ENCODE measurements at regions not wholly inside any gene's neighbourhood (a gene's known extent, or its start where the extent isn't known, plus 50 kb on each side); places are given as distances from the start of the nearest gene placed in this dataset.
A peak's percentile ranks its signal among the peaks of the same experiment; 100 is the strongest.

DNA sequence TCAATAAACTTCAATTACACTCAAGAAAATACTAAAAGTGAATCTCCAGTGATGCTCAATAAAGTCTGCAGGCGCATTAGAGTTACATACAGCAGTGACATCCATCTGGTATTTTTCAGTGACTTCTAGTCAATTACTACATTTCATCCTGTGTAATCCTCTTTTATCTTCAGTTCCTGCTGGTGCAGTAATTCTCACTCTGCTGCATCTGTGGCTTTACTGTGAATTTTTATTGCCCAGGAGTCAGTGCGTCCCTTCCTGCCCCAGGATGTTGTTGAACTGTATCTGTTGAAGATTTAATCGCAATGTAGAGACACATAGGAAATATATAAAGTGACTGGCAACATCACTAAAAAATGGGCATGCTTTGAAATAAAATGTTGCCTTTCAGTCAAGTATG is 196.3 kb upstream of the TMTC4 start:
- DNase-seq = no peak

- DNase-seq = no peak
Measured at GRCh38 chr13:100860866-100861265, 186.3 kb upstream of the TMTC4 start.

DNA sequence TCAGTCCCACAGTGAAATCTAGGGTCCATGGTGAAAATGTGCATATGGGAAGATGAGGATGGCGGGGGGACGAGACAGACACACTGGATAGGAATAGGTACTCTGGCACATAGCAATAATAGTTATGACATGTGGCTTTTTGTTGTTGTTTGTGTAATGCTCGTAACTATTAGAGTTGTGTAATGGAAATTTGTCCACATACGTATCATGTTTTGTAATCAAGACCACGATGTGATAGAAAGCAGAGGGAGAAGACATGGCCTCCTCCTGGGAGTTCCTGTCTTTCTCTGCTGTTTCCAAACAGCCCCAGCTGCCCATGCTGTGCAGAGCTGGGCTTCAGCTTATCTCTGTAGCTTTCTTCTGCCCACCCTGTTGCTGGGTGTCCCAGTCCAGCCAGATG is 185.3 kb upstream of the TMTC4 start:
- DNase-seq = no peak

DNA sequence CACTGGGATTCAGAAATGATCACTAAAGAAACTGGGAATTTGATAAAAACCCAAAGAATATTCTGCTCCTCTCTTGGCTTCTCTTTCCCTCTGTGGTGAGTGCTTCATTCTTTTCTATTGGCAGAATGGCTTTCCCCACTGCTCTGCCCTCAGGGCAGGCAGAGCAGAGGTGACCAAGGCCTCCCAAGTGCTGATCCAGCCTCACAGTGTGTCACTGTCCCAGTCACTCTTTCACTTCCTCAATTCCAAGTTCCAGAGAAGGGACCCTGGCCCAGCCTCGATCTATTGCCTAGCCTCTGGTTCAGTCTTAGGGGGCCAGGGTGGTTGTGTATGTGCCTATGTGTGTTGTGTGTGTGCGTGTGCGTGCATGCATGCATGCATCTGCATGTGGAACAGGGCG is 180.6 kb upstream of the TMTC4 start:
- no peak for DNase-seq

DNA sequence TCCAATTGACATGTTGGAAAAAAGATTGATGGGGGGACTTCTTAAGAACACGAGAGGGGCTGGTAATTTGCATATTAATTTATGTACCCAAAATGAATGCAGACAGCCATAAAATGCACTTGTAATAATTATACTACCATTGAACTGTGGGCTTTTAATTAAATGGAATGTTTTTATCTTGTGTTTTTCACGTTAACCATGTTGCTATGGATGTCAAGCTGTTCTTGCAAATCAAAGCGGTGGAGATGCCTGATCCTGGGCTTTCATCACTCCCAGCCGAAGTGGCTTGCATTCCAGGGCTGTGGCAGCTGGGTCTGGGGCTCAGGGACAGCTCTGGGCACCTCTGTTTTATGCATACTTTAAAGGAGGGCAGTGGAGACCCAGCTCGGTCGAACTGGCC is 179.4 kb upstream of the TMTC4 start:
- DNase-seq = peak in 1 of 56 donors; percentile 3

DNA sequence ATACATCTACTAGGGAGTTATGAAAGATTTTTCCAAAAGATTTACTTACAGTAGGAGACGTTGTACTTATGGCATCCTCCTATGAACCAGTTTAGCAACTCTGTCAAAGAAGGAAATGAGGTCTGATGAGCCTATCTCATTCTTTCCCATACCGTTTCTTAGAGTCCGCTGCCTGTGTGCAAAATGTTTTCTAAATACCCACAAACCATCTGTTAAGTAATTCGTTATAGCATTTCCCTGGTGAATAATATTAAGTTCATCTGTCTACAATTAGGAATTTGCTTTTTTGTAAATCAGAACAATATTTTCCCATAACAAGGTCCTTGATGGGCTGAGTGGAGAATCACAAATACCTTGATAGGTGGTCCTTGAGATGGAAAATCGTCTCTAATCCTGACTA is 178.8 kb upstream of the TMTC4 start:
- no peak for DNase-seq

GRCh38 chr13:100852146-100852545 is 177.6 kb upstream of the TMTC4 start:
- no peak for DNase-seq

- DNase-seq = no peak
Measured at GRCh38 chr13:100848304-100848703, 173.7 kb upstream of the TMTC4 start.

- DNase-seq = no peak
Measured at GRCh38 chr13:100845128-100845757, 170.6 kb upstream of the TMTC4 start.

DNA sequence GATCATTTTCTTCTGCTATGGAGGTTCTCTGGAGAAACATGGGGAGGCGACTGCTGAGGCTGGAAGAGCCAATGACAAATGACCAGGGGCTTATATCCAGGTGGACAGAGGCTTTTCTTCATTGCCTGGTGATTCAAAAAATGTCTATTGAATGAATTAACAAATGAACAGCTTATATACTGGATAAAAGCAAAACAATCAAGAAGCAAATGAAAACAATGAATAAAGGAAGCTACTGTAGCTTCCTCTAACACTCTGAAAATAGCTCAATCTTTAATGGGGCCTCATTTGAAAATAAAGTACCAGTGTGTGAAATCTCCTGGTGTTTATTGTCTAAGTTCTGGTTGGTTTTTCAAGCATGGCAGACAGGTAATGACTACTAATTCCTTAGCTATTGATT is 167.5 kb upstream of the TMTC4 start:
- no peak for DNase-seq

DNA sequence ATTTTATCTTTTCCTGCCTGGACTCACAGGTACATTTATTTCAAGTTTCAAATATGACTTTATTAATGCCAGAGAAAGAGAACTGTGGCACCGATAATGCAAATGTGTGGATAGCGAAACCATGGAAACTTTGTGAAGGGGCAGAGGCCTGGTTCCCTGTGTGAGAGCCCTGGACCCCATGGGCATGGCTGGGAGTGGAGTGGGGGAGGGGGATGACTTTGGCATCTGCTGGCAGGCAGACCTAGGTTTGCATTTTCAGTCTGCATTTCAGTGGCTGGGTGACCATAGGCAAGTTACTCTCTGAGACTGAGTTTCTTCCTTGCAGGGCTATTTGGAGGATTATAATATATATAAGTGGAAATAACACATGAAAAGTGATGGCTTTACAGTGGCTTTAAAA is 163.8 kb upstream of the TMTC4 start:
- DNase-seq = no peak

- no peak for DNase-seq
Measured at GRCh38 chr13:100837631-100838030, 163.0 kb upstream of the TMTC4 start.

DNA sequence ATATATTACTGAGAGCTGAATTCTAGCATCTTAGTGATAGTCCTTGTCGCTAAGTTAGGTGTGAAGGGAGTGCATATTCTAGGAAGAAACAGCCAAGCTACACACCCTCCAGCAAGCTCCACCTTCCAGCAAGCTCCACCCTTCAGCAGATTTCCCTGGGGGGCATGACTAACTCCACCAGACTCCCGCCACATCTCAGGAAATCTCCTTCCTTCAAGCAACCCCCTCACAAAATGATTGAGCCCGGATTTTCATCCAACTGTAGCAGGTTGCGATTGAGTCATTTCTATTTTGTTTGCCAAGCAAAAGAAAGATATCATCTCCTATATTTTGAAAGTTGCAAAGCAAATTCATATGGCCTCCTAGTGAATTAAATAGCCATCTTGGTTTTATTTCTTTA is 162.1 kb upstream of the TMTC4 start:
- no peak for DNase-seq

DNA sequence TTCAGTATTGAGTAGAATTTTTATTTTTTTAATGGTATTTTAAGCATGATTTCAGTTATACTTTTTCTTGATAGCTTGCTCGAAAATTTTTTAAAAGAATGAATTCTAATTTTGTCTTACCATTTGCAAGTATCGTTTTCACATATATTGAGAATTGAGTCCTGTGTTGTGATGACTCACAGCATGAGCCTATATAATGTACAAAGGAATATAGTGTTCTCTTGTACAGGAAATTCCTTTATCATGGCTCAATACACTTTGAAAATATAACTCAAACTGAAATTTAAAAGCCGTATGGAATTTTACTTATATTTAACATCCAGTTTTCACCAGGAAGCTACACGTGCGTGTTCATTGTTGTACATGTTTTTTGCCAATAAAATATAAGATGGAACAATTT is 161.1 kb upstream of the TMTC4 start:
- DNase-seq = no peak

- DNase-seq = no peak
Measured at GRCh38 chr13:100833427-100833826, 158.8 kb upstream of the TMTC4 start.

DNA sequence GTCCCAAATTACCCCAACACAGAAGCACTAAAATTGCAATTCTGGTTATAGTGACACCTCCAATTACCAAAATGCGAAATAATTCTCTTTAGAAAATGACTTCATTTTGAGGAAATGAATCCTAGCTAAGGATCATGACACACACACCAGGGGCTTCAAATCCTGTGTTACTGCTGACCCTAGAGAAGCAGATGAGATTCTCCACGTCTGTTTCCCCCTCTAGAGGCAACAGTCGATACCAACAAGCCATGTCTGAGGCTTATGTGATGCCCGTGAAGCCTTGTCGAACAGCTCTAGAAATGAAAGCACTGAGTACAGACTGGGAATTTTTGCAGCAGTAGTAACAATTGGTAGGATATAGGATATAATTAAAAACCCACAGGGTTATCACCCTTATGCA is 153.6 kb upstream of the TMTC4 start:
- peak in 3 of 56 donors; percentile 7 to 29 (median 7) for DNase-seq

- DNase-seq = no peak
Measured at GRCh38 chr13:100827489-100828176, 153.0 kb upstream of the TMTC4 start.

- DNase-seq = no peak
Measured at GRCh38 chr13:100826441-100826840, 151.8 kb upstream of the TMTC4 start.

- no peak for DNase-seq
Measured at GRCh38 chr13:100825557-100825956, 151.0 kb upstream of the TMTC4 start.

DNA sequence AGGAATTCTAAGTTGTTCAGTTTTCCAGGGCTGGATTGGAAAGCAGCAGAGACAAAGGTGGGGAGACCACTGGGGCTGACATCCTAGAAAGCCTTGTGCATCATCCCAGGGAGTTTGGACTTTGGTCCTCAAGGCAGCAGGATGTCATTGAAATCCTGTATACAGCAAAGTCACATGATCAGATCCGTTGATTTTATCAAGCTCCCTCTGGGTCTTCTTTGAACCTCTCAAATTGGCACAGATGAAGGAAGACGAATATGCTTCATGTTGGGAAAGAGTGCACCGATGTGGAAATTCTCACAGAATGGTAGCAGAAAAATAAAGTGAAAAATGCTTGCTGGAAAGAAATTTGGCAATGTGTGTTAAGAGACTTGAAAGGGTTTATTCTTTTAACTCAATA is 149.8 kb upstream of the TMTC4 start:
- no peak for DNase-seq

DNA sequence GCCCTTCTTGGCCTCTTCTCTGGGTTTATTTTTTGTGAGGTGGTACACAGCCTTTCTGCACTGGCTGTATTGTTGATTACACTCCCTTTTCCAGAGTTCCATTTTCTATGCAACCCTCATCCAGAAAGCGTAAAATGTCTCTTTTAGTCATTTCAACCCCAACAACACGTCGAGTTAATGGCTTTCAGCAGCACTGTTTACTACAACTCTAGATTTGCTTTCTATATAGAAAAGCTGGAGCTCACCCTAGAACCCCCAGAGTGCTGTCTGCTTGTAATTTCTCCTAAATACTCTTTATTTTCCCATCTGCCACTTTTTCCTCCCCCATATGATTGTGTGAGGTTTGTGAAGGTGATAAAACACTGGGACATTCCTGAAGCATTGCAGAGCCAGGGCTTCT is 148.9 kb upstream of the TMTC4 start:
- no peak for DNase-seq

GRCh38 chr13:100822871-100823443 is 148.4 kb upstream of the TMTC4 start:
- DNase-seq = no peak

DNA sequence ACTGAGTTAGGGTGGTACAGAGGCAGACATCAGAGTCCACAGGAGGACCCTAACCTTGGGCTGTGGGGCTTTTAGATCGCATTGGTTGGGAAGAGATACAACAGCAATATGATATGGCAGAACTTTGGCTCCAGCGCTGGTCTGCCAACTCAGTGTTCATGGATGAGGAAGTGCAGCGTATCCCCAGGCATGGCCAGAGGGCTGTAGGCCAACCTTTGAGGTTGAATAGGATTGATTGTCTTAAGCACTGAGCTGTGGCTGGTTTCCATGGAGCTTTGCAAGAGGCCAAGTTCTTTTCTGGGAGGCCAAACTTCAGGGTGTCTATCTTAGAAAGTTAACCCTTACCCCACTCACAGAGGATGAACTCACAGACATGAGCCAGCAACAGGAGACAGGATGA is 144.1 kb upstream of the TMTC4 start:
- DNase-seq = peak in 32 of 56 donors; percentile 4 to 65 (median 24)

Data from nucleus accumbens (tissue), 56 donors.